SW 1271 (cell line): ENCODE measurements at regions not wholly inside any gene's neighbourhood (a gene's known extent, or its start where the extent isn't known, plus 50 kb on each side); places are given as distances from the start of the nearest gene placed in this dataset.
"Not testable (repeated sequence)": the region's sequence is repeated elsewhere in the genome, so short reads cannot be mapped to it uniquely, and the experiment has no call there.

Experiments
- DNase-seq, 2 experiments: peaks; one replicate each; lab custom pipeline; 2025; lab: John Stamatoyannopoulos, UW

- DNase-seq, result no peak
Observed at GRCh38 chr14:71741241-71741640, 191.0 kb upstream of the RGS6 start.

GRCh38 chr14:71742485-71742884, 189.7 kb upstream of the RGS6 start:
- DNase-seq, result no peak

- no peak for DNase-seq
Observed at GRCh38 chr14:71745072-71745471, 187.2 kb upstream of the RGS6 start.

- DNase-seq, result no peak
Observed at GRCh38 chr14:71748196-71748595, 184.0 kb upstream of the RGS6 start.

GRCh38 chr14:71749613-71750238, 182.5 kb upstream of the RGS6 start:
- no peak for DNase-seq

- DNase-seq, result no peak
Observed at GRCh38 chr14:71751264-71751663, 181.0 kb upstream of the RGS6 start.

- no peak for DNase-seq
Observed at GRCh38 chr14:71752111-71752738, 180.0 kb upstream of the RGS6 start.

- peak; percentile 10 to 78 for DNase-seq
Observed at GRCh38 chr14:71753126-71753830, 179.0 kb upstream of the RGS6 start.

- no peak for DNase-seq
Observed at GRCh38 chr14:71753976-71754375, 178.3 kb upstream of the RGS6 start.

- no peak for DNase-seq
Observed at GRCh38 chr14:71754422-71755095, 177.7 kb upstream of the RGS6 start.

- no peak for DNase-seq
Observed at GRCh38 chr14:71758229-71758951, 173.8 kb upstream of the RGS6 start.

GRCh38 chr14:71762575-71762974, 169.7 kb upstream of the RGS6 start:
- DNase-seq, result no peak

GRCh38 chr14:71764701-71765382, 167.4 kb upstream of the RGS6 start:
- no peak for DNase-seq

GRCh38 chr14:71765505-71765904, 166.7 kb upstream of the RGS6 start:
- no peak for DNase-seq

GRCh38 chr14:71770431-71770830, 161.8 kb upstream of the RGS6 start:
- DNase-seq, result no peak

- DNase-seq, result not testable (repeated sequence)
Observed at GRCh38 chr14:71771421-71771820, 160.8 kb upstream of the RGS6 start.

GRCh38 chr14:71771996-71772395, 160.2 kb upstream of the RGS6 start:
- DNase-seq, result not testable (repeated sequence)

- no peak for DNase-seq
Observed at GRCh38 chr14:71773898-71774481, 158.2 kb upstream of the RGS6 start.

- no peak for DNase-seq
Observed at GRCh38 chr14:71776471-71777360, 155.5 kb upstream of the RGS6 start.

GRCh38 chr14:71780075-71780474, 152.2 kb upstream of the RGS6 start:
- DNase-seq, result no peak
